ENCODE measurements at regions not wholly inside any gene's neighbourhood (a gene's known extent, or its start where the extent isn't known, plus 50 kb on each side); places are given as distances from the start of the nearest gene placed in this dataset.

- no peak for TF ChIP-seq CTCF (conservative IDR thresholded peaks at IDR 0.05; ENCODE audit: low read depth in 2 of 2)
- TF ChIP-seq POLR2AphosphoS5 (IDR thresholded peaks at IDR 0.05; ENCODE audit: low read depth) = no peak
- TF ChIP-seq CREB1 (CRISPR knock-in tag; IDR thresholded peaks at IDR 0.05; ENCODE audit: low read depth) = no peak
- TF ChIP-seq EZH2phosphoT487 (IDR thresholded peaks at IDR 0.05; ENCODE audit: unreplicated experiment) = no peak
- no peak for TF ChIP-seq JUNB (IDR thresholded peaks at IDR 0.05; ENCODE audit: unreplicated experiment)
- TF ChIP-seq REST (IDR thresholded peaks at IDR 0.05; ENCODE audit: unreplicated experiment) = no peak
- no peak for TF ChIP-seq EZH2 (IDR thresholded peaks at IDR 0.05; ENCODE audit: low read depth, unreplicated experiment)
Observed at GRCh38 chr22:46079861-46080821, 70.2 kb upstream of the PPARA start.

Data from GM23338 (cell line).